ENCODE measurements at regions not wholly inside any gene's neighbourhood (a gene's known extent, or its start where the extent isn't known, plus 50 kb on each side); places are given as distances from the start of the nearest gene placed in this dataset.

GRCh38 chr2:48104418-48104817 is 198.1 kb upstream of the FBXO11 start:
- TF ChIP-seq, protein P1, sequence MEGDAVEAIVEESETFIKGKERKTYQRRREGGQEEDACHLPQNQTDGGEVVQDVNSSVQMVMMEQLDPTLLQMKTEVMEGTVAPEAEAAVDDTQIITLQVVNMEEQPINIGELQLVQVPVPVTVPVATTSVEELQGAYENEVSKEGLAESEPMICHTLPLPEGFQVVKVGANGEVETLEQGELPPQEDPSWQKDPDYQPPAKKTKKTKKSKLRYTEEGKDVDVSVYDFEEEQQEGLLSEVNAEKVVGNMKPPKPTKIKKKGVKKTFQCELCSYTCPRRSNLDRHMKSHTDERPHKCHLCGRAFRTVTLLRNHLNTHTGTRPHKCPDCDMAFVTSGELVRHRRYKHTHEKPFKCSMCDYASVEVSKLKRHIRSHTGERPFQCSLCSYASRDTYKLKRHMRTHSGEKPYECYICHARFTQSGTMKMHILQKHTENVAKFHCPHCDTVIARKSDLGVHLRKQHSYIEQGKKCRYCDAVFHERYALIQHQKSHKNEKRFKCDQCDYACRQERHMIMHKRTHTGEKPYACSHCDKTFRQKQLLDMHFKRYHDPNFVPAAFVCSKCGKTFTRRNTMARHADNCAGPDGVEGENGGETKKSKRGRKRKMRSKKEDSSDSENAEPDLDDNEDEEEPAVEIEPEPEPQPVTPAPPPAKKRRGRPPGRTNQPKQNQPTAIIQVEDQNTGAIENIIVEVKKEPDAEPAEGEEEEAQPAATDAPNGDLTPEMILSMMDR (conservative IDR thresholded peaks at IDR 0.05; ENCODE audit: low read depth, low read length) = no peak
- H3K4me3 ChIP-seq (ENCODE audit: low read depth, low read length) = no peak overlapping the region
- DNase-seq (ENCODE audit: low read depth) = no peak

- DNase-seq (ENCODE audit: low read depth) = no peak
- TF ChIP-seq, protein P1 (conservative IDR thresholded peaks at IDR 0.05; ENCODE audit: low read depth, low read length) = no peak
- no peak overlapping the region for H3K4me3 ChIP-seq (ENCODE audit: low read depth, low read length)
Measured at GRCh38 chr2:48105848-48106247, 199.6 kb upstream of the FBXO11 start.

GRCh38 chr2:48107326-48107925 is 201.1 kb upstream of the FBXO11 start:
- H3K4me3 ChIP-seq (ENCODE audit: low read depth, low read length) = no peak overlapping the region
- DNase-seq (ENCODE audit: low read depth) = no peak

DNA sequence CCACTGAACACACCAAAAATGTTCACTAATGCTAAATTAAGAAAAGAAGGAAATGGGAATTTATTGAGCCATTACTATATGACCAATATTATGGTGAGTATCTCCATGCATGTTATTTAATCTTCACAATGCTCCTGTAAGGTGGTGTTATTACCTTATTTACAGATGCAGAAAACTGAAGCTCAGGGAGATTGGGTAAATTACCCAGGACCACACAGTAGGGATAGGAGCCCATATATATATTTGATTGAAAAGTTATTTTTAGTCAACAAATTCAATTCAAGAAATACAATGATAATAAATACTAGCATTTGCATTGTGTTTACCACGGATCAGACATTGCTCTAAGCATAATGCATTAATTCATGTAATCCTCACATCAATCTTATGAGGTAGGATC is 202.2 kb upstream of the FBXO11 start:
- TF ChIP-seq, protein P1 (conservative IDR thresholded peaks at IDR 0.05; ENCODE audit: low read depth, low read length) = no peak
- no peak overlapping the region for H3K4me3 ChIP-seq (ENCODE audit: low read depth, low read length)
- DNase-seq (ENCODE audit: low read depth) = no peak

More at GRCh38 chr2:48107326-48107925, 201.1 kb upstream of the FBXO11 start:
- TF ChIP-seq, protein P1 (conservative IDR thresholded peaks at IDR 0.05; ENCODE audit: low read depth, low read length) = no peak

GRCh38 chr2:48109491-48110204 is 203.3 kb upstream of the FBXO11 start:
- TF ChIP-seq, protein P1 (conservative IDR thresholded peaks at IDR 0.05; ENCODE audit: low read depth, low read length) = no peak
- no peak overlapping the region for H3K4me3 ChIP-seq (ENCODE audit: low read depth, low read length)
- no peak for DNase-seq (ENCODE audit: low read depth)

DNA sequence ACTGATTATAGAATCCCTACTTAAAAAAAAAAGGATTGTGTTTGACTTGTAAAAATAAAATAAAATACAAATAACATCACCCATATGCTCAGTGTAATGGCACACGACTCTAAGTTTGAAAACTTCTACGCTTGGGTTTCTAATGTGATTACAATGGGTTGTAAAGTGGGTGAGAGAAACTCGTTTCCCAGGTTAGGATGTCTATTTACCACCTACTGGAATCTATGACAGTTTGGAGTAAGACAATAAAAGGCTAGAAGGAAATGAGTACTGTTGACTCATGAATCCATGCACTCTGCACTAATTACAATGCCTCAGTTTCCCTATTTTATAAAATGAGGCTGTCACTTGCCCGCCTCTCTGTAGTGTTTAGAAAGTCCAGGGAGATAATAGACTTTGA is 204.0 kb upstream of the FOXN2 start:
- H3K4me3 ChIP-seq (ENCODE audit: low read depth, low read length) = no peak overlapping the region
- TF ChIP-seq, protein P1 (conservative IDR thresholded peaks at IDR 0.05; ENCODE audit: low read depth, low read length) = no peak
- DNase-seq (ENCODE audit: low read depth) = no peak

All from epithelial cell of proximal tubule (primary cell).